ENCODE measurements at regions not wholly inside any gene's neighbourhood (a gene's known extent, or its start where the extent isn't known, plus 50 kb on each side); places are given as distances from the start of the nearest gene placed in this dataset.

DNA sequence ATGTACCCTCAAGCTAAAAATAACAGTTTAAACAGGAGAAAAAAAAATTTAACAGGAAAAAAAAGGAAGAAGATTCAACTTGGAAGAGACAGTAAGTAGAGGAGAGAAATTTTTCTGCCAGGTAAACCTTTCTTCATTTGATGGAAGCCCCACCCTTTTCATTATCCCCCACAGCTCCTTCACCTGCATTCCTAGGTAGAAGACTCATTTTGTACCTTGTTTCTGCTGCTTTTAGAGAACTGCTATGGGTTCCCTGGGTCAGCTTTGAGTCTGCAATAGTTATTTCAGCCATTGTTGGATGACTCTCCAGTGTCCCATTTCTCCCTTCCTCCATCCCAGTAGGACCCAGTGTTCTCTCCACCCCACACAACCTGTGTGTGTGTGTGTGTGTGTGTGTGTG is 74.1 kb upstream of the CPEB4 start:
- Histone ChIP-seq H3K4me1 (ENCODE audit: control insufficient read depth, low read length) (peaks cover 66% of the 10 kb centered on the region), H3F3A (ENCODE audit: control insufficient read depth, insufficient read depth) (no peaks in the 10 kb centered on the region), H3K27me3 (ENCODE audit: control insufficient read depth, low read length) (no peaks in the 10 kb centered on the region), H3K27ac (ENCODE audit: low read depth, low read length) (no peak overlapping the region), H3K36me3 (ENCODE audit: control insufficient read depth, low read length) (no peaks in the 10 kb centered on the region), H4K20me1 (ENCODE audit: control insufficient read depth, insufficient read depth, low read depth, low read length) (no peaks in the 10 kb centered on the region), H3K4me2 (ENCODE audit: low read length) (no peak overlapping the region), H3K9me2 (replicated peaks; ENCODE audit: control insufficient read depth, low read length) (no peaks in the 10 kb centered on the region), H3K9me3 (ENCODE audit: control insufficient read depth, insufficient read depth, low read length) (peaks cover 4% of the 10 kb centered on the region; the same call in 1 of the 2 replicates), H3K79me2 (ENCODE audit: control insufficient read depth, low read length) (no peaks in the 10 kb centered on the region), H3K4me3 (ENCODE audit: low read length) (no peak overlapping the region)
- no peak for TF ChIP-seq EZH2phosphoT487 (IDR thresholded peaks at IDR 0.05; ENCODE audit: borderline replicate concordance, low read length)
- TF ChIP-seq, protein P1, sequence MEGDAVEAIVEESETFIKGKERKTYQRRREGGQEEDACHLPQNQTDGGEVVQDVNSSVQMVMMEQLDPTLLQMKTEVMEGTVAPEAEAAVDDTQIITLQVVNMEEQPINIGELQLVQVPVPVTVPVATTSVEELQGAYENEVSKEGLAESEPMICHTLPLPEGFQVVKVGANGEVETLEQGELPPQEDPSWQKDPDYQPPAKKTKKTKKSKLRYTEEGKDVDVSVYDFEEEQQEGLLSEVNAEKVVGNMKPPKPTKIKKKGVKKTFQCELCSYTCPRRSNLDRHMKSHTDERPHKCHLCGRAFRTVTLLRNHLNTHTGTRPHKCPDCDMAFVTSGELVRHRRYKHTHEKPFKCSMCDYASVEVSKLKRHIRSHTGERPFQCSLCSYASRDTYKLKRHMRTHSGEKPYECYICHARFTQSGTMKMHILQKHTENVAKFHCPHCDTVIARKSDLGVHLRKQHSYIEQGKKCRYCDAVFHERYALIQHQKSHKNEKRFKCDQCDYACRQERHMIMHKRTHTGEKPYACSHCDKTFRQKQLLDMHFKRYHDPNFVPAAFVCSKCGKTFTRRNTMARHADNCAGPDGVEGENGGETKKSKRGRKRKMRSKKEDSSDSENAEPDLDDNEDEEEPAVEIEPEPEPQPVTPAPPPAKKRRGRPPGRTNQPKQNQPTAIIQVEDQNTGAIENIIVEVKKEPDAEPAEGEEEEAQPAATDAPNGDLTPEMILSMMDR (IDR thresholded peaks at IDR 0.05; ENCODE audit: low read depth, low read length, poor library complexity, severe bottlenecking) = no peak

DNA sequence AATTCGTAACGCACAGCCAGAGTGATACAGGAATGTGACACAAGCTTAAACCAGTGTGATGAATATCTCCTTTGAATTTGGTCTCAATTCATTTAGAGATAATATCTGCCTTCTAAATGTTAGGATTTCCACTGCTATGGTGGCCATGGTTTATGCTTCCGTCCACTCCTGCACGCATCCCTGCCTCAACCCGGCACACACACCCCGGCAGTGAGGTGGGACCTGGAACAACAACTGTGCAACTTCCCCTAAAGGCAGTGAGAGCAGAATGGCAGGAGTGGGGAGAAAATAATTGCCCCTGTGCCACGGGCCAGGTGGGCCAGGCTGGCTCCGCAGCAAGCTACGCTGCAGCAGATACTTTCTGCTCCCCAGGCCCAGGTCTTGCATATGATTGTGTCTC is 72.6 kb upstream of the CPEB4 start:
- Histone ChIP-seq H4K20me1 (ENCODE audit: control insufficient read depth, insufficient read depth, low read depth, low read length) (no peaks in the 10 kb centered on the region), H3K9me3 (ENCODE audit: control insufficient read depth, insufficient read depth, low read length) (peaks cover 8% of the 10 kb centered on the region; the same call in 1 of the 2 replicates), H3K79me2 (ENCODE audit: control insufficient read depth, low read length) (no peaks in the 10 kb centered on the region), H3K9me2 (replicated peaks; ENCODE audit: control insufficient read depth, low read length) (no peaks in the 10 kb centered on the region), H3K4me1 (ENCODE audit: control insufficient read depth, low read length) (peaks cover 81% of the 10 kb centered on the region), H3K27me3 (ENCODE audit: control insufficient read depth, low read length) (no peaks in the 10 kb centered on the region), H3K27ac (ENCODE audit: low read depth, low read length) (no peak overlapping the region), H3K4me3 (ENCODE audit: low read length) (no peak overlapping the region), H3K4me2 (ENCODE audit: low read length) (no peak overlapping the region), H3K36me3 (ENCODE audit: control insufficient read depth, low read length) (peaks cover 11% of the 10 kb centered on the region; the same call in 1 of the 2 replicates), H3F3A (ENCODE audit: control insufficient read depth, insufficient read depth) (peaks cover 2% of the 10 kb centered on the region; the same call in 1 of the 2 replicates)
- TF ChIP-seq, protein P1 (IDR thresholded peaks at IDR 0.05; ENCODE audit: low read depth, low read length, poor library complexity, severe bottlenecking) = no peak
- TF ChIP-seq EZH2phosphoT487 (IDR thresholded peaks at IDR 0.05; ENCODE audit: borderline replicate concordance, low read length) = no peak

DNA sequence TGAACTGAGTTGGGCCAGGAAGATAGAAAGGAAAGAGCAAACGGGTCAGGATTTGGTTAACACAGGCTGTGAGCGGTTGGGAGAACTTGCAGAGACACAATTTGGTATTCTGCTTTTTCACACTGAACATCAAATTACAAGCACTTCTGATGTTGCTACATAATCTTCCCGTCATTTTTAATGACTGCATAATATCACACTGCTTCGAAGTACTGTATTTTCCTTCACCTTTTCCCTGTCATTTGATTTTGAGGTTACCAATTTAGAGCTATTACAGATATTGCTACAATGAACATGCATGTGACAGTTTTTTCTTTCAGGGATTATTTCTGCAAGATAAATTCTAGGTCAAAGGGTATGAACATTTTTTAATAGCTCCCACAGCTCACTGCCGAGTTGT is 71.4 kb upstream of the CPEB4 start:
- no peak for TF ChIP-seq EZH2phosphoT487 (IDR thresholded peaks at IDR 0.05; ENCODE audit: borderline replicate concordance, low read length)
- Histone ChIP-seq H3K79me2 (ENCODE audit: control insufficient read depth, low read length) (no peaks in the 10 kb centered on the region), H3K36me3 (ENCODE audit: control insufficient read depth, low read length) (peaks cover 11% of the 10 kb centered on the region; the same call in 1 of the 2 replicates), H3K4me3 (ENCODE audit: low read length) (no peak overlapping the region), H3K27ac (ENCODE audit: low read depth, low read length) (no peak overlapping the region), H4K20me1 (ENCODE audit: control insufficient read depth, insufficient read depth, low read depth, low read length) (no peaks in the 10 kb centered on the region), H3K9me3 (ENCODE audit: control insufficient read depth, insufficient read depth, low read length) (peaks cover 8% of the 10 kb centered on the region; the same call in 1 of the 2 replicates), H3K4me1 (ENCODE audit: control insufficient read depth, low read length) (peaks cover 93% of the 10 kb centered on the region), H3K4me2 (ENCODE audit: low read length) (peak overlapping the region; percentile 59; the same call in 1 of the 2 replicates), H3F3A (ENCODE audit: control insufficient read depth, insufficient read depth) (peaks cover 10% of the 10 kb centered on the region), H3K9me2 (replicated peaks; ENCODE audit: control insufficient read depth, low read length) (no peaks in the 10 kb centered on the region), H3K27me3 (ENCODE audit: control insufficient read depth, low read length) (no peaks in the 10 kb centered on the region)

DNA sequence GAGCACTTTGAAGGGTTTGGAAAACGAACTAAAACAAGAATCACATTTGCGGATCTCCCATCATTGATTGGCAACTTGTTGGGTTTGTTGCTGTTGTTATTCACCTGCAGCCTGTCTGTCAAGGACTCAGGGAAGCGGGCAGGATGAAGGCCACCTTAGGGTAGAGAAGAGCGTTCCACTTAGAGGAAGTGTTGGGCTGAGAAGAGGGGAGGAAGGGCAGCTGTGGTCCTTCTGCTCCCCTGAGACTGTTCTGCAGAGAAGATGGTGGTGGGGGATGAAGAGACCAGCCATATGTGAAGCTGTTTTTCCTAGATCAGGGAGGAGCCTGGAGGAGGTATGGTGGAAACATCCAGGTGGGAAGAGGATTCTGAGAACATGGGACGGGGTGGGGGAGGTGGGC is 70.6 kb upstream of the CPEB4 start:
- no peak for TF ChIP-seq EZH2phosphoT487 (IDR thresholded peaks at IDR 0.05; ENCODE audit: borderline replicate concordance, low read length)
- TF ChIP-seq, protein P1 (IDR thresholded peaks at IDR 0.05; ENCODE audit: low read depth, low read length, poor library complexity, severe bottlenecking) = no peak
- H3K4me2 ChIP-seq (ENCODE audit: low read length) = peak overlapping the region; percentile 59
- peaks cover 6% of the 10 kb centered on the region; the same call in 1 of the 2 replicates for H3K9me3 ChIP-seq (ENCODE audit: control insufficient read depth, insufficient read depth, low read length)

More for the DNA sequence above, 70.6 kb upstream of the CPEB4 start:
- H3K27me3 ChIP-seq (ENCODE audit: control insufficient read depth, low read length) = no peaks in the 10 kb centered on the region
- H3F3A ChIP-seq (ENCODE audit: control insufficient read depth, insufficient read depth) = peaks cover 11% of the 10 kb centered on the region
- H3K79me2 ChIP-seq (ENCODE audit: control insufficient read depth, low read length) = no peaks in the 10 kb centered on the region
- peak overlapping the region; percentile 38 for H3K27ac ChIP-seq (ENCODE audit: low read depth, low read length)
- no peaks in the 10 kb centered on the region for H3K9me2 ChIP-seq (replicated peaks; ENCODE audit: control insufficient read depth, low read length)
- no peaks in the 10 kb centered on the region for H4K20me1 ChIP-seq (ENCODE audit: control insufficient read depth, insufficient read depth, low read depth, low read length)
- H3K4me3 ChIP-seq (ENCODE audit: low read length) = peak overlapping the region; percentile 38
- H3K36me3 ChIP-seq (ENCODE audit: control insufficient read depth, low read length) = peaks cover 11% of the 10 kb centered on the region; the same call in 1 of the 2 replicates
- H3K4me1 ChIP-seq (ENCODE audit: control insufficient read depth, low read length) = peaks cover 95% of the 10 kb centered on the region
